Vagina (tissue), 2 donors: ENCODE measurements at regions not wholly inside any gene's neighbourhood (a gene's known extent, or its start where the extent isn't known, plus 50 kb on each side); places are given as distances from the start of the nearest gene placed in this dataset.

ENCODE experiments used
- POLR2A ChIP-seq, 2 donors: fragments of 450-650 bp; IDR thresholded peaks; one replicate each; pipeline ENCODE4 v1.6.1; 2017; ENCODE audit warnings: antibody characterized with exemption in 2 of 2, mild to moderate bottlenecking in 2 of 2, moderate library complexity in 2 of 2
- POLR2AphosphoS5 ChIP-seq, 2 donors: sonication (generic); formaldehyde crosslinking; IDR thresholded peaks; one replicate each; pipeline ENCODE4 v1.9.0; 2017; ENCODE audit warnings: antibody characterized with exemption in 2 of 2, mild to moderate bottlenecking in 2 of 2, low read depth in 1 of 2; ENCODE audit not compliant: insufficient read depth in 1 of 2
- TF ChIP-seq, protein P1 (sequence below), 3 experiments: fragments of 450-650 bp in 2 of 3; fragments of 200-600 bp in 1 of 3; sonication (generic) in 1 of 3; IDR thresholded peaks; one replicate each; pipeline ENCODE4 v1.5.1; 2017 to 2019; ENCODE audit warnings: antibody characterized with exemption in 3 of 3, mild to moderate bottlenecking in 2 of 3, moderate library complexity in 2 of 3

DNA sequence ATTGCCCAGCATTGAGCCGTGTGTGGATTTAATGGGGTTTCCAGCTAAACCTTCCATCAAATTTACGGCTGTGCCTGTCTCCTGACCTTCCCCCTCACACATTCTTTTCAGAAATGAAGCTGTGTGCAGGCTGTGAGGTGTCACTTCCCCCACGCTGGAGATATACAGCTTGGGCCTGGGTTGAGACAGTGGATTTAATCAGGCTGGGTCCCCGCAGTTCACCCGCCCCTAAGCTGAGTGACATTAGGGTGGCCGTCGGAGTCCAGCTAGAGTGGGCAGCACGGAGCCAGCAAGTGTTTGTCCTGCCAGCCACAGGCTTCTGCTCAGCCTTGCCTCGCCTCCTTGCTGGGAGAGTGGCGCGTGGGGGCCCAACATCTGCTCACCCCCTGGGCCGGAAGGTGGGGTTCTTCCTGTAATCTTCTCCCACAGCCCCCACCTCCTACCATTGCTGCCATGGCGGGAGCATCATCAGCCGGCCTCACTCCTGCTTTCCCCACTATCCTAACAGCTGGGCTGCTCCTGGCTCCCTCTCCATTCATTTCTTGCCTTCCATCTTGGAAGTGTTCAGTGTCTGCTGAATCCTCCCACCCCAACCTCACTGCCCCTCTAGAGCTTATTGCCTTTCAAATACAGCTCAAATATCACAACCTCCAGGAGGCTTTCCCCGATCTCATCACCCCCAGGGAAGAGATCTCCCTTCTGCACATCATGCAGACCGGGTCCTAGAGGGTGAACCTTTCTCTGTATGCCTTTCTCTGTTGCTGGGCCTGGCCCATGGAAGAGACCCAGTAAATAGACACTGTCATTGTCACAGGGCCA is 149.0 kb downstream of the GLI2 start:
- TF ChIP-seq, protein P1, sequence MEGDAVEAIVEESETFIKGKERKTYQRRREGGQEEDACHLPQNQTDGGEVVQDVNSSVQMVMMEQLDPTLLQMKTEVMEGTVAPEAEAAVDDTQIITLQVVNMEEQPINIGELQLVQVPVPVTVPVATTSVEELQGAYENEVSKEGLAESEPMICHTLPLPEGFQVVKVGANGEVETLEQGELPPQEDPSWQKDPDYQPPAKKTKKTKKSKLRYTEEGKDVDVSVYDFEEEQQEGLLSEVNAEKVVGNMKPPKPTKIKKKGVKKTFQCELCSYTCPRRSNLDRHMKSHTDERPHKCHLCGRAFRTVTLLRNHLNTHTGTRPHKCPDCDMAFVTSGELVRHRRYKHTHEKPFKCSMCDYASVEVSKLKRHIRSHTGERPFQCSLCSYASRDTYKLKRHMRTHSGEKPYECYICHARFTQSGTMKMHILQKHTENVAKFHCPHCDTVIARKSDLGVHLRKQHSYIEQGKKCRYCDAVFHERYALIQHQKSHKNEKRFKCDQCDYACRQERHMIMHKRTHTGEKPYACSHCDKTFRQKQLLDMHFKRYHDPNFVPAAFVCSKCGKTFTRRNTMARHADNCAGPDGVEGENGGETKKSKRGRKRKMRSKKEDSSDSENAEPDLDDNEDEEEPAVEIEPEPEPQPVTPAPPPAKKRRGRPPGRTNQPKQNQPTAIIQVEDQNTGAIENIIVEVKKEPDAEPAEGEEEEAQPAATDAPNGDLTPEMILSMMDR (IDR thresholded peaks at IDR 0.05): no peak
- TF ChIP-seq POLR2A (IDR thresholded peaks at IDR 0.05) (no peak), POLR2AphosphoS5 (IDR thresholded peaks at IDR 0.05; ENCODE audit: insufficient read depth in 1 of 2, low read depth in 1 of 2) (no peak)
